Endodermal cell (in vitro differentiated cells): ENCODE measurements at regions not wholly inside any gene's neighbourhood (a gene's known extent, or its start where the extent isn't known, plus 50 kb on each side); places are given as distances from the start of the nearest gene placed in this dataset.

ENCODE experiments used
- DNase-seq: peaks from one replicate; pipeline ENCODE4 v3.0.0-alpha.2; 2017
- H3K27ac ChIP-seq: 2 replicates; pipeline ENCODE4 v1.5.1; 2013; ENCODE audit warnings: mild to moderate bottlenecking, low read depth, low read length, moderate library complexity
- H3K27me3 ChIP-seq: 2 replicates; pipeline ENCODE4 v1.6.1; 2013; ENCODE audit warnings: mild to moderate bottlenecking, low read length, moderate library complexity; ENCODE audit not compliant: insufficient read depth, control insufficient read depth, poor library complexity, severe bottlenecking
- H3K36me3 ChIP-seq: 2 replicates; pipeline ENCODE4 v1.7.0; 2013; ENCODE audit warnings: mild to moderate bottlenecking, low read length, moderate library complexity; ENCODE audit not compliant: control insufficient read depth, insufficient read depth
- H3K4me1 ChIP-seq: one replicate; pipeline ENCODE4 v1.7.0; 2013; ENCODE audit warnings: low read length; ENCODE audit not compliant: control insufficient read depth, insufficient read depth
- H3K4me3 ChIP-seq: 2 replicates; pipeline ENCODE4 v1.5.1; 2013; ENCODE audit warnings: mild to moderate bottlenecking, low read length, moderate library complexity
- H3K9ac ChIP-seq: 2 replicates; pipeline ENCODE4 v1.6.1; 2013; ENCODE audit warnings: mild to moderate bottlenecking, low read length, moderate library complexity; ENCODE audit not compliant: poor library complexity, severe bottlenecking; ENCODE audit errors: extremely low read depth
- H3K9me3 ChIP-seq: 2 replicates; pipeline ENCODE4 v1.6.1; 2013; ENCODE audit warnings: mild to moderate bottlenecking, low read length, moderate library complexity; ENCODE audit not compliant: control insufficient read depth
- H3K27ac Mint-ChIP-seq: 2 replicates; pipeline ENCODE4 v1.8.0; 2020; ENCODE audit warnings: mixed read lengths
- H3K27me3 Mint-ChIP-seq: 2 replicates; pipeline ENCODE4 v1.8.0; 2021; ENCODE audit warnings: mild to moderate bottlenecking, mixed read lengths; ENCODE audit not compliant: insufficient read depth
- H3K36me3 Mint-ChIP-seq: 2 replicates; pipeline ENCODE4 v1.8.0; 2020; ENCODE audit warnings: low read depth, mixed read lengths
- H3K4me1 Mint-ChIP-seq: 2 replicates; pipeline ENCODE4 v1.8.0; 2020; ENCODE audit warnings: mixed read lengths
- H3K4me3 Mint-ChIP-seq: 2 replicates; pipeline ENCODE4 v1.8.0; 2020; ENCODE audit warnings: mild to moderate bottlenecking, moderate library complexity, mixed read lengths
- H3K9me3 Mint-ChIP-seq: 2 replicates; pipeline ENCODE4 v1.8.0; 2020; ENCODE audit warnings: mild to moderate bottlenecking, mixed read lengths
- CTCF ChIP-seq: fragments of 200-600 bp; sonication (generic); conservative IDR thresholded peaks from 2 replicates; pipeline ENCODE4 v1.5.0; 2021; ENCODE audit warnings: antibody characterized with exemption, mild to moderate bottlenecking
- WGBS, 2 experiments: methylation state at CpG; one replicate each; pipeline versions ENCODE4 v1.1.5 to v1.1.7; 2013; ENCODE audit warnings: missing lambda C conversion rate in 2 of 2, mixed read lengths in 1 of 2; ENCODE audit not compliant: insufficient coverage in 1 of 2, insufficient read length in 1 of 2; 5-methylcytosine and 5-hydroxymethylcytosine counted together

DNA sequence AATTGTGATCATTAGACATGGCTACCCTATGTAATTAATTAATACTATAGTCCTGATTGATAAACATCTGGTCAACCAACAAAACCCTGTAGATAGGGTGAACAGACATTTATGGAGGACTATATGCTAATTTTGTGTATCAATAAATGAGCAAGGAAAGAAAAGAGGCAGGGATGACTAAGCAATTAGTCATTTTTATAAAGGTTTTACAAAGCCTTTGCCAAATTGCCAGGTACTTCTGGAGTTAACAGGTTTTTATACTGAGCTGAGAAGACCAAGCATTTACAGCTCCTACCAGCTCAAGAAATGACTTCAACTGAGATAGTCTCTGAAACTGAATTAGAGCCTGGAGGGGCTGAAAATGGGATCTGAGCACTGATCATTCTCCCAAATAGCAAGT is 186.8 kb upstream of the PRR20A start:
- Mint-ChIP-seq H3K27ac (no peak overlapping the region), H3K4me1 (peaks cover under 1% of the 10 kb centered on the region), H3K36me3 (no peaks in the 10 kb centered on the region), H3K27me3 (no peaks in the 10 kb centered on the region), H3K4me3 (no peak overlapping the region), H3K9me3 (no peaks in the 10 kb centered on the region)
- no peak for TF ChIP-seq CTCF
- no peak for DNase-seq
- Histone ChIP-seq H3K9me3 (no peaks in the 10 kb centered on the region), H3K27ac (no peak overlapping the region), H3K36me3 (no peaks in the 10 kb centered on the region), H3K4me3 (no peak overlapping the region), H3K4me1 (no peaks in the 10 kb centered on the region), H3K27me3 (no peaks in the 10 kb centered on the region), H3K9ac (no peak overlapping the region)

DNA sequence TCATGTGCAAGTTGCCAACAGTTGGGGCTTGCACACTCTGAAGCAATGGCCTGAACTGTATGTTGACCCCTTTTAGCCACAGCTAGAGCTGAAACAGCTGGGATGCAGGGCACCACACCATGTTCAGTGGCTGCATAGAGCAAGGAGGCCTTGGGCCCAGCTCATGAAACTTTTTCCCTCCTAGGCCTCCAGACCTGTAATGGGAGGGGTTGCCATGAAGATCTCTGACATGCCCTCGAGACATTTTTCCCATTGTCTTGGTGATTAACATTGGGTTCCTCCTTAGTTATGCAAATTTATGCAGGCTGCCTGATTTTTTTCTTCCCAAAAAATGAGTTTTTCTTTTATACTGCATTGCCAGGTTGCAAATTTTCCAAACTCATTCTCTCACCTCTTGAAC is 165.1 kb upstream of the PRR20A start:
- Histone ChIP-seq H3K27me3 (no peaks in the 10 kb centered on the region), H3K9ac (no peak overlapping the region), H3K36me3 (no peaks in the 10 kb centered on the region), H3K4me3 (no peak overlapping the region), H3K27ac (no peak overlapping the region), H3K9me3 (no peaks in the 10 kb centered on the region), H3K4me1 (no peaks in the 10 kb centered on the region)
- no peak for TF ChIP-seq CTCF
- no peaks in the 10 kb centered on the region for H3K4me1 Mint-ChIP-seq
- no peak overlapping the region for H3K4me3 Mint-ChIP-seq
- no peak overlapping the region for H3K27ac Mint-ChIP-seq
- WGBS, 2 experiments = 82 to 100% methylated on average over 1 of the region's 1 CpG
- no peak for DNase-seq
- no peaks in the 10 kb centered on the region for H3K27me3 Mint-ChIP-seq
- H3K36me3 Mint-ChIP-seq = no peaks in the 10 kb centered on the region
- peaks cover 6% of the 10 kb centered on the region for H3K9me3 Mint-ChIP-seq

DNA sequence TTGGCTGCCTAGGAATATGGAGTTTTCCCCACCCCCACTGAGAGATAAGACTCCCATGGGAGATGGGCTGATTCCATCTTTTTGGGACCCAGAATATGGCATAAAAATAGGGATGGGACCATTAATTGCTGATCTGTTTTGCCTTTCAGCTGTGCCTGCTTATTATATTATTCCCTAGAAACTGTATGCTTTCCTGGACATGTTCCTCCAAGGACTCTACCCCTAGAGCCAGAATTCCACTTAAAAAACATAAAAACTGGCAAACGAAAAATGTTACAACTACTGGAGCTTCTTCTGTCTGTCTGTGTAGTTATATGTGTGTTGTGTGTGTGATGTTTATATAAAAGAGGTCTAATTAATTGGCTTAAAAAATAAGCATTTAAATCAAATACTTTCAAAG is 159.9 kb upstream of the PRR20A start:
- no peaks in the 10 kb centered on the region for H3K27me3 ChIP-seq
- H3K4me3 ChIP-seq = no peak overlapping the region
- Mint-ChIP-seq H3K9me3 (peaks cover 5% of the 10 kb centered on the region), H3K27me3 (no peaks in the 10 kb centered on the region), H3K27ac (no peak overlapping the region), H3K4me1 (no peaks in the 10 kb centered on the region), H3K36me3 (no peaks in the 10 kb centered on the region), H3K4me3 (no peak overlapping the region)
- no peak for DNase-seq
- no CpG with 5 or more reads among the region's 1 CpG for WGBS, 2 experiments
- H3K4me1 ChIP-seq = no peaks in the 10 kb centered on the region
- no peak for TF ChIP-seq CTCF
- H3K9me3 ChIP-seq = no peaks in the 10 kb centered on the region
- H3K9ac ChIP-seq = no peak overlapping the region
- H3K36me3 ChIP-seq = no peaks in the 10 kb centered on the region
- no peak overlapping the region for H3K27ac ChIP-seq
